ENCODE measurements at regions not wholly inside any gene's neighbourhood (a gene's known extent, or its start where the extent isn't known, plus 50 kb on each side); places are given as distances from the start of the nearest gene placed in this dataset.

DNA sequence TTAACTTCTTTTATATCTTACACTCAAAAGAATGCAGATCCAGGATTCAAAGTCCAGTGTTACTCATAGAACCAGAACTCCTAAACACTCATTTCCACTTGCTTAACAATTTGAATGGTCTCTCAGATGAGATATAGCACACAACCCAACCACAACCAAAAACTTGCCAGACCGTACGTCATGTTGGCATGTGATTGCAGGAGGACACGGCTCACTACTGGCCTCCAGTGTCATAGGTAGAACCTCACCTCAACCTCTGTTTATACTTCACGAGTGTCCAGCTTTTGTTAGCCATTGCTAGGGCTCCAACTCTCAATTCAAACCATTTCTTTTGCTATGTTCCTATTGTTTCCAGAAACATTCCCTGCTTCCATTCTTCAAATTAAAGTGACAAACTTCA, 58.5 kb upstream of the PDGFD start:
- TF ChIP-seq, protein P1, sequence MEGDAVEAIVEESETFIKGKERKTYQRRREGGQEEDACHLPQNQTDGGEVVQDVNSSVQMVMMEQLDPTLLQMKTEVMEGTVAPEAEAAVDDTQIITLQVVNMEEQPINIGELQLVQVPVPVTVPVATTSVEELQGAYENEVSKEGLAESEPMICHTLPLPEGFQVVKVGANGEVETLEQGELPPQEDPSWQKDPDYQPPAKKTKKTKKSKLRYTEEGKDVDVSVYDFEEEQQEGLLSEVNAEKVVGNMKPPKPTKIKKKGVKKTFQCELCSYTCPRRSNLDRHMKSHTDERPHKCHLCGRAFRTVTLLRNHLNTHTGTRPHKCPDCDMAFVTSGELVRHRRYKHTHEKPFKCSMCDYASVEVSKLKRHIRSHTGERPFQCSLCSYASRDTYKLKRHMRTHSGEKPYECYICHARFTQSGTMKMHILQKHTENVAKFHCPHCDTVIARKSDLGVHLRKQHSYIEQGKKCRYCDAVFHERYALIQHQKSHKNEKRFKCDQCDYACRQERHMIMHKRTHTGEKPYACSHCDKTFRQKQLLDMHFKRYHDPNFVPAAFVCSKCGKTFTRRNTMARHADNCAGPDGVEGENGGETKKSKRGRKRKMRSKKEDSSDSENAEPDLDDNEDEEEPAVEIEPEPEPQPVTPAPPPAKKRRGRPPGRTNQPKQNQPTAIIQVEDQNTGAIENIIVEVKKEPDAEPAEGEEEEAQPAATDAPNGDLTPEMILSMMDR (IDR thresholded peaks at IDR 0.05), result no peak
- no peak for TF ChIP-seq EP300 (IDR thresholded peaks at IDR 0.05)
- TF ChIP-seq POLR2A (IDR thresholded peaks at IDR 0.05), result no peak
- no peak for TF ChIP-seq POLR2AphosphoS5 (IDR thresholded peaks at IDR 0.05)

Measured in upper lobe of left lung (tissue), 4 donors.